Right lung (tissue), 2 donors: ENCODE measurements at regions not wholly inside any gene's neighbourhood (a gene's known extent, or its start where the extent isn't known, plus 50 kb on each side); places are given as distances from the start of the nearest gene placed in this dataset.
"Not testable (repeated sequence)": the region's sequence is repeated elsewhere in the genome, so short reads cannot be mapped to it uniquely, and the experiment has no call there.

Experiments used
- DNase-seq, 2 donors: peaks; one replicate each; pipeline ENCODE4 v3.0.0-alpha.2; 2013

DNA sequence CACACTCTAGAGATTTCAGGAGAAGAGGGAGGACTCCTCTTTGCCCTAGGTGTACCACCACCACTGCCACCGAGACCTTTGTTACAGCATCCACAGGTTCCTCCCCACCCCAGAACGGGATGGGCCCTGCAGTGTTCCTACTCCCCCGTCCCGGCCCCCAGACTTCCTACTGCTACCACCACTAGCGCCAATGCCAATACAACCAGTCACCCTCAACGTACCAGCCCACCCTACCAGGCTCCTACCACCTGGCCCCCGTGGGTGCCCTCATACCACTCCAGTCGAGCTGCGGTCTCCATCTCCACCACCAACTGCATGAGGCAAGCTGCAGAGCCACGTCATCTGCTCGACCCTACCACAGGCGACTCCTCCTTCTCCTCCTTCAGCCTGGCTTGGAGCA, 437.1 kb upstream of the ZNF337 start:
- DNase-seq, result not testable (repeated sequence)

DNA sequence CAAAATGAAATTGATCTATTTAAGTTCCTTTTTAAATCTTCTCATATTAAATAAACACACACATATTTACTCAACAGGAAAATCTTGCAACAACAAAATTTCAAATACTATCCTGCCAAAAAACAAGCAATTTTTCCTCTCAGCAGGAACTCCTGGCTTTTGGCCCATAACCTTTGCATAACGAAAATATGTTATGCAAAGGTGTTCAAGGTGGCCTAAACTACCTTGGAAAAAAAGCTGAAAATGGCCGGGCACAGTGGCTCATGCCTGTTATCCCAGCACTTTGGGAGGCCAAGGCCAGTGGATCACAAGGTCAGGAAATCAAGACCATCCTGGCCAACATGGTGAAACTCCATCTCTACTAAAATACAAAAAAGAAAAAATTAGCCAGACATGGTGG, 424.3 kb upstream of the ZNF337 start:
- not testable (repeated sequence) for DNase-seq

DNA sequence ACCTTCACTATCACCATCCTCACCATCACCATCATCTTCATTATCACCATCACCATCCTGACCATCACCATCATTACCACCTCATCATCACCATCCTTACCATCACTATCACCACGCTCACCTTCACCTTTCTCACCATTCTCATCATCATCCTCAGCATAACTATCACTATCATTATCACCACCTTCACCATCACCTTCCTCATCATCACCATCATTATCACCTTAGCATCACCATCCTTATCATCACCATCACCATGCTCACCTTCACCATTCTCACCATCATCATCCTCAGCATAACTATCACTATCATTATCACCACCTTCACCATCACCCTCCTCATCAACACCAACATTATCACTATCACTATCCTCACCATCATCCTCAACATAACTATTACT, 397.8 kb upstream of the ZNF337 start:
- not testable (repeated sequence) for DNase-seq

GRCh38 chr20:26091921-26092320, 395.3 kb upstream of the ZNF337 start:
- DNase-seq, result not testable (repeated sequence)

DNA sequence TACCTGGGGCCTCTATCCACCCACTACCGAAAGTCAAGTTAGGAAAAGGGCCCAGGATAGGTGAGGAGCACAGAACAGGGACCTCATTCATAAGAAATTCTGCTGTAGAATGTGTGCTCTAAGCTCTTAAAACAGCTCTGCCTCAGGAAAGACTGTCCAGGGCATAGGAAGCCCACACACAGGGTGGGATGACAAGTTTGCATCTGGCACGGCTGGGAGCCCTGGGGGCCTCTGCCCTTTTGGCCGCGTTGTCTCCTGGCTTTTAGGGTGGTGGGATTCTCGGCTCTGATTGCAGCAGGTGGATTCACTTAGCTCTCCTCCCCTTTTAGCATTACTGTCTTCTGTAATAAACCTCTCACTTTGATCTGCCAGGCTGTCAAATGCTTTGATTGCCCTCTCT, 389.5 kb upstream of the ZNF337 start:
- DNase-seq, result not testable (repeated sequence)

- DNase-seq, result not testable (repeated sequence)
Measured at GRCh38 chr20:26073972-26074371, 377.3 kb upstream of the ZNF337 start.

DNA sequence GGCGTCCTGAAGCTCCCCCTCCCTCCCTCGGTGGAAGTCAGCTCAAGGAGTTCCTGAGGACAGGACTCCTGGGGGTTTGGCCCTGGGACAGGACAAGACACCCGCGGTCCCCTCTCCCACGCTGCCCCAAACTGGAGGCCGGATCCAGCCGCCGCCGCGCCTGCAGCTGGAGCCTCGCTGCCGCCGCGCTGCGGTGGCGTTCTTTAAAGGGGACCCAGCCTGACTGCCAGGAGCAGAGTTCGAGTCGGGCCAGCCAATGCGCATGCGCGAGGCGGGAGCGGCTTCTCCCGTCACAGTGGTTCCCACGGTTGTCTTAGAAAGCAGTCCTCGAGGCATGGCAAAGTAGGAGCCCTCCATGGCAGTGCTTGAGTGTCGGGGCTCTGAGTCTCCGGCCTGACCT, 362.7 kb upstream of the ZNF337 start:
- DNase-seq, result not testable (repeated sequence)

GRCh38 chr20:26058446-26058845, 361.8 kb upstream of the ZNF337 start:
- DNase-seq, result not testable (repeated sequence)

DNA sequence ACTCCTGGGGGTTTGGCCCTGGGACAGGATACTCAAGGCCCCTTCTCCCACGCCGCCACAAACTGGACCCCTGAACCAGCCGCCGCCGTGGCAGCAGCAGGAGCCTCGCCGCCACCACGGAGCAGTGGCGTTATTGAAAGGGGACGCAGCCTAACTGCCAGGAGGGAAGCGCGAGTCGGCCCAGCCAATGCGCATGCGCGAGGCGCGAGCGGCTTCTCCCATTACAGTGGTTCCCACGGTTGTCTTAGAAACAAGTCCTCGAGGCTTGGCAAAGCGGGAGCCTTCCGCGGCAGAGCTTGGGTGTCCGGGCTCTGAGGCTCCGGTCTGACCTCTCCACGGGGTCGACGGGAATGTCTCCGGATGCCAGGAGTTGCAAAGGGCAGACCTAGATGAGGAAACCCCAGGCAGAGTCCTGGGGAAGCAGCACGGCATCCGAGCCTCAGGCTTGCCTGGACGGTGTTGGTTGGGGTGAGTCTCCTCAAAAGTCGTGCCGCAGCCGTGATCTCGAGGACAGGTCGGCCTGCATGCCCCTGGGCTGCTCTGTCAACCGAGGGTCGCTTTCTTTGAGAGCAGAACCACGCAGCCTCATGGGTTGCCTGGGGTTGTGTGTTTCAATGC, 360.6 kb upstream of the ZNF337 start:
- not testable (repeated sequence) for DNase-seq

- DNase-seq, result not testable (repeated sequence)
Measured at GRCh38 chr20:26025792-26026191, 329.1 kb upstream of the ZNF337 start.

GRCh38 chr20:26010942-26011276, 314.3 kb upstream of the ZNF337 start:
- not testable (repeated sequence) for DNase-seq

DNA sequence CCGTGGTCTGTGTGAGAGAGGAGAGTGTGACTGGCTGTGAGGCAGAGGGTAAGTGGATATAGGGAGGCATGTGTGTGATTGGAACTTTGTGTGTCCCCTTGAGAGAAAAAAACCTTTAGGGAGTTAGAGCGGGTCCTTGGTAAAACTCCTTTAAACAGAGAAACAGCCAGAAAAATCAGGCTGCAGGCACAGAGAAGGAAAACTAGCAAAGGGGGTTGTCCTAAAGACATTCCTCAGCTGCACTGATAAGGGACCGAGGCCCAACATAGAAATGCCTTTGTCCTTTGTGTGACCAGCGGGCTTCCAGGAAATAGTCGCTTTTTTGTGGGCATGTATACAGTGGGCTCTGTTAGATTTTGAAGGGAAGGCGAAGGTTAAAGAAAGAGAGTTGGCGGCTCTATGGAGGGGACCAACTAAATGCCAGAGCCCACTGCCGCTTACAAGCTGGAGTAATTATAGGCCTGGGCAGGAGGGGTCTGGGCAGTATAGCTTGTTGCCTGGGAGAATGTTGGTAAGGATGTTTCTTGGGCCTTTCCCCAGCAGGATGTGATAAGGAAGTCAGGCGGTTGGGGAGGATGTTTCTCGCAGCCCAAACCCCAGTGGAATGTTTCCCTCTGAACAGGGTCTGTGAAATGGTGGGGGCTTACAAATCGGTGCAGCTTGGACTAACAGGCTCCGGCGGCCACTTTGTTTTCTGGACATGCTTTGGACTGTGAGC, 313.7 kb upstream of the ZNF337 start:
- peak; percentile 55 to 73 for DNase-seq

- DNase-seq, result peak; percentile 87 to 89
Measured at GRCh38 chr20:26009402-26010223, 313.0 kb upstream of the ZNF337 start.

- DNase-seq, result not testable (repeated sequence)
Measured at GRCh38 chr20:26008026-26008425, 311.4 kb upstream of the ZNF337 start.

DNA sequence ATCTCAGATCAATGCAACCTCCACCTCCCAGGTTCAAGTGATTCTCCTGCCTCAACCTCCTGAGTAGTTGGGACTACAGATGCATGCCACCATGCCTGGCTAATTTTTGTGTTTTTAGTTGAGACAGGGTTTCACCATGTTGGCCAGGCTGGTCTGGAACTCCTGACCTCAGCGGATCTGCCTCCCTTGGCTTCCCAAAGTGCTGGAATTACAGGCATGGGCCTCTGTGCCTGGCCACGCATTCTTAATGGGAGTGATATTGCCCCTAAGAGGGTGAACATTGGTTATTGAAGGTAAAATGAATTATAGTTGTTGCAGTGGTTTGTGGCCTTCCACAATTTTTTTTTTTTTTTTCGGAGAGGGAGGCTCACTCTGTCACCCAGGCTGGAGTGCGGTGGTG, 309.5 kb upstream of the ZNF337 start:
- DNase-seq, result not testable (repeated sequence)

DNA sequence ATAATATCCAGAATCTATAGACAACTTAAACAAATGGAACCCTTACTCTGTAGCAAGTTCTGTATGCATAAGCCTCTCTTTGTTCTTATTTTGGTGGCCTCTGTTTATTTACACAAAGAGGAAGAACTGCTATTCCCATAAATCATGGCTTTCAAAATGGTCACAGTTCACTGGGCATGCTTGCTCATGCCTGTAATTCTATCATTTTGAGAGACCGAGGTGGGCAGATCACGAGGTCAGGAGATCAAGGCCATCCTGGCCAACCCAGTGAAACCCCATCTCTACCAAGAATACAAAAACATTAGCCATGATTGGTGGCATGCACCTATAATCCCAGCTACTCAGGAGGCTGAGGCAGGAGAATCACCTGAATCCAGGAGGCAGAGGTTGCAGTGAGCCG, 307.3 kb upstream of the ZNF337 start:
- DNase-seq, result not testable (repeated sequence)

- DNase-seq, result not testable (repeated sequence)
Measured at GRCh38 chr20:25997367-25998038, 300.9 kb upstream of the ZNF337 start.

DNA sequence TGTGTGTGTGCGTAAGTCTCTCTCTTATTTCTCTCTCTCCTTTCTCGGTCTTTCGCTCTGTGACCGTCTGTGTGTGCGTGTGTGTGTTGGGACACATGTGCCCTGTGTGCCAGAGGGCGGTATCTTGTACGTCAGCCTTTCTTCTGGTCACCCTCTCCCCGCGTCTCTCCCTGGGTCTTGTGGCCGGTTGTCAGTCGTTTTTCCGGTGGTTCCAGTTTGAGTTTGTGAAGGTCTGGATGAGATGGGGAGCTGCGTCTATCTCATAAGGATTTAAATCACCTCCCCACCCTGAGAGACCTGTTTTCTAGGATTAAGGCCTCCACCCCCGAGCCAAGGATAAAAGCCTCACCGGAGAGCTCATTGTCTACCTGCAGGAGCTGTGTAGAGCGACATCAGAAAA, 295.5 kb upstream of the ZNF337 start:
- DNase-seq, result no peak

GRCh38 chr20:25991756-25992130, 295.1 kb upstream of the ZNF337 start:
- no peak for DNase-seq

GRCh38 chr20:25991051-25991755, 294.6 kb upstream of the ZNF337 start:
- DNase-seq, result no peak

DNA sequence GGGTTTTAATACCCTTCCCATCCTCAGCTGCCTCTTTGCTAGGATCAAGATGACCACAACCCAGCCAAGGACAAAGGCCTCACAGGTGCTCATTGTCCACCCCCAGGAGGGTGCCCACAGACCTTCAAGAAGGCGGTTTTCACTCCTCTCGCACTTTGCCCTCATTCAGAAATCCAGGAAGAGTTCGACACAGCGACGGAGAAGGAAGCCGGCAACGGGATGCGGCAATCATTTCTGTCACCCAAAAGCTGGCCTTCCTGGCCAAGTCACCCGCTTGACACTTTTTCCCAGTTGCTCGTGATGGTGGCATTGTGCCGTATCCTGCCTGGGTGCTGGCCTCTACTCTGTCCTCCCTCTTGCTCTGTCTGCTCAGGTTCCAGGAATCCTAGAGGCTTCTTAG, 293.0 kb upstream of the ZNF337 start:
- not testable (repeated sequence) for DNase-seq

DNA sequence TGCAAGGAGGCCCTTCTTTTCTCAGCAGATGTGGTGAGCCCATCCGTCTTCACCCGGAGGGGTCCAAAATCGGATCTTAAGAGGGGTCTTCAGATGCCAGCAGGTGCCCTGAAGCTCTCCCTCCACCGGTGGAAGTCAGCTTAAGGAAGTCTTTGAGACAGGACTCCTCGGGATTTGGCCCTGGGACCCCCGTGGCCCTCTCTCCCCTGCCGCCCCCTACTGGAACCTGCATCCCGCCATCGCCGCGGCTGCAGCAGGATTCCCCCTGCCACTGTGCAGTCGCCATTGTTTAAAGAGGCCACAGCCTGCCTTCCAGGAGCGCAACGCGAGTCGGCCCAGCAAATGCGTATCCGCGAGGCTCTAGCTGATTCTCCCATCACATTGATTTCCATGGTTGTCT, 292.5 kb upstream of the ZNF337 start:
- DNase-seq, result no peak
